ENCODE measurements at regions not wholly inside any gene's neighbourhood (a gene's known extent, or its start where the extent isn't known, plus 50 kb on each side); places are given as distances from the start of the nearest gene placed in this dataset.

DNA sequence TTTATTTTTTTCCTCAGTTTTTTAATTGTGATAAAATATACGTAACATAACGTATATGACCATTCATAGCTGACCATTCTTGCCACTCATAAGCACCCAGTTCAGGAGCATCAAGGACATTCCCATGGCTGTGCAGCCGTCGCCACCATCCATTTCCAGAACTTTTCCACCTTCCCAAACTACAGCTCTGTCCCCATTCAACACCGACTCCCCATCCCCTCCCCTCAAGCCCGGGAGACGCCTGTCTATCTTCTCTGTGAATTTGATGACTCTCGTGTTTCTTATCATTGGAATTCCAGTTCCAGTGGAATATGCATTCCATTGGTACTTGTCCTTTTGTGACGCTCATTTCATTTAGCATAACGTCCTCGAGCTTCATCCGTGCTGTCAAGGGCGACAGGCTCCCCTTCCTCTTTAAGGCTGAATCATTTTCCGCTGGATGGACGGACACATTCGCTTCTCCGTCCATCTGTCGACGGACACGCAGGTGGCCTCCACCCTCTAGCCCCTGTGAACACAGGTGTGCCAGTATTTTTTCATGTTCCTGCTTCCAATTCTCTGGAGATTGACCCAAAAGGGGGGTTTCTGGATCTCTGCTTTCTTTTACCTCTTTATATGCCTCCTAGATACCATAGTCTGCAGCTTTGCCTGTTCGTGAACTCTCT, 88.1 kb downstream of the YTHDF1 start:
- no peak for DNase-seq

DNA sequence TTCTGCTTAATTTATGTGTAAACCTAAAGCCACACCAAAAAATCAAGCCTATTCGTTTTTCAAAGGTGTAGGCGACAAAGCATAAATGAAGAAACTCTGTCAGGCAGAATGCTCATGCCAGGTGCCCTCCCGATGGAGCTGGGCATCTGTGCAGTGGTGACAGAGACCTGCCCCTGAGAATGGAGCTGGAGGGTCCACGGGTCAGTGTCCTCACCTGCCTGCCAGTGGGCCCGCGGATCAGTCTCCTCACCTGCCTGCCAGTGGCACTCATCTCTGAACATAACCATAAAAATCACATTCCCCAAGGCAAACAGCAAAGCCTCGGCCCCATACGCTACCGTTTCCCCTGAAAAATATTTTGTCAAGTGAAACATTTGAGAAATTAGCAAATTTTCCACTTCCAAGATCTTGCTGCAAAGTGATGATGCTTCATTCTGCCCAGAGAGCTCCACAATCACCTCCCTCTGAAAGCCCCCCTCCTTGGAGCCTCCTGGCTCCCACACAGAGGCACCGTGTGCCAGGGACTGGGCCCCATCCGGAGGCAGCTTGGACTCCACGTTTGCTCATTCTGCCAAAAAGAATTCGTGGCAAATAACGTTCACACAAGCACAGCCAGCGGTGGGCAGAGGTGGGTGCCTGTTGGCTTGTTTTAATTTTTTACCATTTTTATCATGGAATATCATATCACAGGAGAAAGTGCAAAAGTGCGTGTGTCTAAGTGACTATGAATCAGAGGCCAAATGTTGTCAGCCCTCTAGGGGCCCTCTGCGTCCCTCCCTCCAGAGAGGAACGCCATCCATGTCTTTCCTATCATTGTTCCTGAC, 88.8 kb downstream of the YTHDF1 start:
- DNase-seq: no peak

DNA sequence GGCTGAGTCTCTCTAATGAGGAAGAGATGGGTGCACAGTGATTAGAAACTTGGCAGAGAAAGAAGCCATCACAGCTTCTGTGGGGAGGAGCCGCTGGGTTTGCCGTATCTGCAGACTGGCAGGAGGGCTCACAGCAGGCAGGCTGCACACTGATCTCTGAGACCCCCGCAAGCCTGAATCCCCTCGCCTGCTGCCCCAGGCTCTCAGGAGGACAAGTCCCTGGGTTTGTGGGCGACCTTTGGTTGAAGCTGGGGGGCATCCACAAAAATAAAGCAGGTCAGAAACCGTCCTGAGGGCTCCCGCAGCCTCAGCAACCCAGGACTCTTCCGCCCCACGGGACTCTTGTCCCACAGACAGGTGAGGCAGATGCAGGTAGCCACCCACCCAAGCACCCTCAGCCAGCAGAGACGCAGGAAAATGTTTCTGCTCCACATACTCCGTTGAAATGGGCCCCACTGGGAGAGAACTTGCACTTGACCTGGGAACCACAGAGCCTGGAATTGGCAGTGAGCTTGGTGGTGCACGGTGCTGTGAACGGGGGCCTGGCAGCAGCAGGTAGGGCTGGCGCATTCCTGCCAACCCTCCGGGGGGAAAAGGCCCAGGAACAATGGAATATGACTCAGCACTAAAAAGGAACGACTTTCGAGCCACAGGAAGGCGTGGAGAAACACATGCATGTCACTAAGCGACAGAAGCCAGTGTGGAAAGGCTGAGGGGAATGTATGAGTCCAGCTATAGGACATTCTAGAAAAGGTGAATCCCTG, 89.9 kb downstream of the YTHDF1 start:
- no peak for DNase-seq

DNA sequence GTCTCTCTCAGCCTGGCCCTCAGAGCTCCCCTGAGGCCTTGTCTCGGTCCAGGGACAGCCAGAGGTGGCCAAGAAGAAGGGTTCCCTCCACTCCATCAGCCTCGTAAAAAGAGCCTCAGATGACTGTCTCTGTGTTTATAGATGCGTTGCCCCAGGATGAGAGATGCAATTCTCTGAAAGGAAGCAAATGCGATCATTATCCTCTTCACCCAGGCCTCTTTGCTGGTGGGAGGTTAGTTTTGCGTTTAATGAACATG, 90.4 kb downstream of the YTHDF1 start:
- no peak for DNase-seq

DNA sequence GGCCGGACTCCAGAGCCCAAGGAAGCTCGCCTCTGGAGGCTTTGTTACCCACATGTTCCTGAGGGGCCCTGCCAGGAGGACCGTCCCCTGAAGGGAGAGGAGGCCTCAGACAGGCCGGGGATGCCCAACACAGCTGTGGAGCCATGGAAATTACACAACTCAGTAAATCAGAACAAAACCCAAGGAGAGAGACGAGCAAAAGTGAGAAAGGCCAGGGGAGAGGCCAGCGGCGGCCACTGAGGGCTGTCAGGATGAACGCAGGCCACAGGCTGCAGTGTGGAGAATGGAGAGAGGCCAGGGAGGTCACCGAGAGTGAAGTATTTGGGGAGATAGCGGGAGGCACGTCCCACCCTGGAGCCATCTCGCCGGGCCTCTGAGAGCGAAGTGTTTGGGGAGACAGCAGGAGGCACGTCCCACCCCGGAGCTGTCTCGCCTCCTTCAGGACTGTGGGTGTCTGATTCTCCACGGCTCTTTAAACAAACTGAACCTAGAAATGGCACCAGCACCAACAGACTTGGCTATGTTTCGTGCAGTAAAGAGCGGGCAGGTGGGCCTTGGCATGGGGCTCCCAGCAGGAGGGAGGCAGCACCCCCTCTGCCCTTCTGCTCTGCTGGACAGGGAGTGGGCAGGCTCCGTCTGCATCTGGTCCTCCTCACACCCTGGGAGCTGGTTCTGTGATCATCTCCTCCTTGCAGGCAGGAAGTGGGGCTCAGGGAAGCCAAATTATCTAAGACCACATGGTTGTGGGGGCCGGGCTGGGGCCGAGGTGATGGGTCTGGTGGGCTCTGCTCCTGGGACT, 91.0 kb downstream of the YTHDF1 start:
- no peak for DNase-seq

DNA sequence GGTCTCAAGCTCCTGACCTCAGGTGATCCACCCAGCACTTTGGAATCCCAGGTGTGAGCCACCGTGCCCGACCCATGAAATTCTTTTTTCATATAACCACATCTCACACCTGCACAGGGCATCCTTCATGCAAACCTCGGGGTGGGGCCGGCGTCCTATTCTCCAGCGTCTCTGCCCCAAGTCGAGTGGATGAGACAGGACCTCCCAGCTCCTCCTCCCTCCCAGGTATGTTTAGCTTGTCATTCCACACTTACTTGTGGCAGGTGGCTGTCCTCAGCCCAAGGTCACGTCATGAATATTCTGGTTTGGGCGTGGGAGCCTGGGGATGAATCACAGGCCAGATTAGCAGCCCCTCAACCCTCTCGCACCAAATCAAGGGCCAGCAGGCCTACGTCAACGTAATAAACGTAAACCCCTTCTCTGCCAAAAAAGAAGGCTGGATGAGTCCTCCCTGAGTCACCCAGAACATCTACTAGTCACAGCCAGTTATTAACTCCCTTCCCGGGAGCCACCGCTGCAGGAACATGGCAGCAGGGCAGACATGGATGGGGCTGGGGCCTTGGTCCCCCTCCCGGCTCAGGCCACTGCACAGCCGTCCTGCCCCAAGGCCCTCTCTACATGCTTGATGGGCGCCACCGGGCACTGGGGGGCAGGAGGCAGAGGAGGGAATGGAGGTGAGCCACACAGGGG, 91.7 kb downstream of the YTHDF1 start:
- no peak for DNase-seq

DNA sequence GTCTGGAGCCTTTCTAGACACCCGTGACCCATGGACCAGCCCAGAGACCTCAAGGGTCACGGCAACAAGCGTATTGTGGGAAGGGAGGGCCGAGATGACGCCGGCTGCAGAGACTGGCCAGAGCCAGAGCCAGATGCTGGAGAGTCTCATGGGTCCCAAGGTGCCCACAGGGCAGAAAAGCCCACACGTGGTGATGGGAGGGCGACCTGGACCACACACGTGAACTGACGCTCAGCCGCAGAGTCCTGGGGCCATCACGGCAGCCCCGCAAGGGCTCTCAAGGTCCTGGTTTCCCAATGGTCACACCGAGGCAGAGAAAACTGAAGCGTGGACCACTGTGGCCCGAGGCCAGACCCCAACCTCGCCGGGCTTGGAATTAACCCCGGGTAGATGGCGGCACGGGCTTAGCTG, 92.6 kb downstream of the YTHDF1 start:
- no peak for DNase-seq

DNA sequence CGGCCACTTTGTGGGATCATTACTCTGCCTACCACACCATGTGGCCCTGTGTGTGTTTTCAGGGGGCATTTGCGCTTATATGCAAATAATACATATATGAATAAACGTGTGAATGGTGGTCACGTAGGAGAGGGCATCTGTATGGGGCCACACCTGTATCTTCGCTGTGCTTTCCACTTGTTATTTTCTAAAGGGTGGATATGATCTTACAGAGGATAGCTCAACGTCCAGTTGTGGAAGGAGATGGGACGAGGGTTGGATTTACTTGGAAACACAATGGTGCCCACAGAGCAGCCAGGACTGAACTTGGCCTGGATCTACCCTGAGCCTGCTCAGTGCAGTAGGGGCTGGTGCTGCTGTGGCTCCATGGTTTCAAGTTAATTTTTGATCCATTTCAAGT, 93.3 kb downstream of the YTHDF1 start:
- DNase-seq: no peak

DNA sequence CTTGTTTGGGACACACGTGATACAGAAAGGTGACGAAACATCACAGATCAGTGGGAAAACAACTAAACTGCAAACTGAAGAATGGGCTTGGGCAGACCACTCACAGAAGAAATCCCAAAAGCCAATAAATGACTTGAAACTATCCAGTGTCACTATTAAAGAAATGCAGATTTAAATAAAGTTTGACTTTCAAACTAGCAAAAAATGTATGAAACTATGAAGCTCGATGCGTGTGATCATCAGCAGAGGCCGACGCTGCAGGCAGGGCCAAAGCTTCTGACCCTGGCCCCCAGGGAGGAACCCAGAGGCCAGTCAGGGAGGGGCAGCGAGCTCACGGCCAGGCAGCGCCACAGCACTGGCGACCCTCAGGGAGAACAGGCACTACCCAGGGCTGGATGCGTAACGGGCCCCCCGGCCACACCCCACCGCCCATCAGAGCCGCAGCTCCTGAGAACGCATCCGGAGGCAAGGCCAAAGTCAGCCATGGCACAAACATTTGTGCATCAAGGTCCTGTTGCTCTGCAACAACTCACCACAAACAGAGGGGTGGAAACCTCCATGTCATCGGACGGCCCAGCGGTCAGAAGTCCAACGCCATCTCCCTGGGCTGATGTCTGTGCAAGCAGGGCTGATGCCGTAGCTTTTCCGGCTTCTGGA, 94.1 kb downstream of the YTHDF1 start:
- DNase-seq: no peak

DNA sequence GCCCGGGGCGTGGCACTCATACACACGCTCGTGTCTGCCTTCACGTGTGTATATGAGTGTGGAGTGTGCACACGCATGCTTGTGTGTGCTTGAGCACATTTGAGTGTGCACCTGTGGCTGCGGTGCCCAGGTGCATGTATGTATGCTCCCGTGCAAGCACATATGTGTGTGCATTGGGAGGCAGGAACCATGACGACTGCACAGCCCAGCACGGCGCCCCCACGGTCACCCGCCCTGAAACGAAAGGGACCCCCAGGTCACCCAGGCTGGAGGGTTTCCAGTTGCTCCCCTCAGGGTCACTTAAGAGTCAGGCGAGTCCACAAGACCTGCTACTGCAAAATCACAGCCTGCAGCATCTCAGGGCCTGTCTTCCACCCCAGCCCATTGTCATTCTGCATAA, 94.7 kb downstream of the YTHDF1 start:
- no peak for DNase-seq

DNA sequence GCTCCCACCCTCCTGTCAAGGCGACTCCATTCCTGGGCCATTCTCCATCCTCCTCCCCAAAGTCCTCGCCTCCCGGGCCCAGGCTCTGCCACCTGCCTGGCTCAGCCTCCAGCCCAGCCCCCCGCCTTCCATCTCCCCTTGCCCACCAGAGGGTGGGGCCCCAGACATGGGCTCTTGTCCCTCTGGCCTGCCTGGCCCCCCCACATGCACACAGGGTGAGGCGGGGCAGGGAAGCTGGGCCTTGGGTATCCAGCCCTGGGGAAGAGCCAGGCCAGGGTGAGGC, 95.2 kb downstream of the YTHDF1 start:
- DNase-seq: no peak

DNA sequence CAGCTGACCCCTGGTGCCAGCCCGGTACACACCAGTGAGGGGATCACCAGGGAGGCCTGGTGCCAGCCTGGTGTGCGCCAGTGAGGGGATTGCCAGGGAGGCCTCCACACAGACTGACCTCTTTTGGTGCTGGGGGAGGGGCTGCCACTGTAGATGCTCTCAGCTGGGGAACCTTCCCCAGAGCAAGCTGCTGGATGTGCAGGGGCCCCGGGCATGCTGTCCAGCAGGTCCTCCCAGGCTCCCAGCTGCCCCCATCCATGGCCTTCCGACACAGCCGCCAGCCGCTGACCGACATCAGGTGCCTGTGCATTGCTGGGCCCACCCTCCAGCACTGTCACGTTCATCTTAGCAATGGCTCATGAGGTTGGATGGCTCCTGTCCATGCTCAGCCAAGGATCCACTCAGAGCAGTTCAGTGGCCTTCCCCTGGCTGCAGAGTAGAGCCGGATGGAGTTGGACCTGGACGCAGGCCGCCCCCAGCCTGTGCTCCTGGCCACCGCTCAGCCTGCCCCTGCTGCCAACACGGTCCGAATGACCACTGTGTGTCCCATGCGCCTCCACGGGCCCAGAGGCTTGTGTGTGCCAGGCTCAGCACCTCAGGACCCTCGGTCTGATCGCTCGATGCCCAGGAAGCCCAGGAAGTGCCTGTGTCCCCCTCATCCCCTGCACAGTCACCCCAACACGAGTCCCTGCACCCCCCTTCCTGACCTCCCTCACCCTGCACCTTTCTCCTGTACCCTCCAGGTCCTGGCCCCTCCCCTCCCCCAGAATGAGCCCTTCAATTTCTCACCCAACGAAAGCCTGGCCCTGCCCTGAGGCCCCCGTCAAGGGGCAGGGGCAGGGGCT, 95.7 kb downstream of the YTHDF1 start:
- DNase-seq: no peak

DNA sequence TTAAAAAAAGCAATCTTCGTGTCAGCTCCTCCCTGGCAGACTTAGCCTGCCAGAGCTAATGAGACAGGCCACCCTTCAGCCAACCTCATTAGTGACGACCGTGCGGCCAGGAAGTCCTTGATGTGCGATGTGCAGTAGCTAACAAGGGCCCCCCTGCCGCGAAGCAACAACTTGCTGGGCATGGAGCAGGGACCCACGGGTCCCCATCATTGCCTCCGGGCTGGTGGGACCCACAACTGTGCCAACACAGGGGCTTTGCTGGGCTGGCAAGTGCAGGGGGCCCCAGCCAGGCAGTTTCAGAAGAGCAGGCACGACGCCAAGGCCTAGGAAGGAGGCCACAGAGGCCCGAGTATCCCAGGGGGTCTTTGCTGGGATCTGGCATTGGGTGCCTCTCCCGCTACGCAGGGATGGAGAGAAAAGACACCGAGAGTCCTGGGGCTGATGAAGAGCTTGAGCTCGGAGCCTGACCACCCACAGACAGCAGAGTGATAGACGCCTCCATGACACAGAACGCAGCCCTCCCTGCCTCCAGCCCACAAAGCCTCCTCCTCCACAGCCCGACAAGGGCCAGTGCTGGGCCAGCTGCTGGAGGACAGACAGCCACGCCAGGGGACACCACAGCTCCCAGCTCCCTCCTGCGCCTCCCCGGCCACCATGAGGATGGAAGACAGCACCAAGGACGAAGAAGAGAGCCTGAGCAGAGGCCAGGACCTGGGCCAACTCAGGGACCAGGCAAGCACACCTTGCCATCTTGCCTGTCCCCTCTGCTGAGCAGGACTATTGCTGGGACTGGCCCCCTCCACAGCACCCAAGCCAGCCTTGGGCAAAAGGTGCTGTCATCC, 96.6 kb downstream of the YTHDF1 start:
- DNase-seq: no peak

DNA sequence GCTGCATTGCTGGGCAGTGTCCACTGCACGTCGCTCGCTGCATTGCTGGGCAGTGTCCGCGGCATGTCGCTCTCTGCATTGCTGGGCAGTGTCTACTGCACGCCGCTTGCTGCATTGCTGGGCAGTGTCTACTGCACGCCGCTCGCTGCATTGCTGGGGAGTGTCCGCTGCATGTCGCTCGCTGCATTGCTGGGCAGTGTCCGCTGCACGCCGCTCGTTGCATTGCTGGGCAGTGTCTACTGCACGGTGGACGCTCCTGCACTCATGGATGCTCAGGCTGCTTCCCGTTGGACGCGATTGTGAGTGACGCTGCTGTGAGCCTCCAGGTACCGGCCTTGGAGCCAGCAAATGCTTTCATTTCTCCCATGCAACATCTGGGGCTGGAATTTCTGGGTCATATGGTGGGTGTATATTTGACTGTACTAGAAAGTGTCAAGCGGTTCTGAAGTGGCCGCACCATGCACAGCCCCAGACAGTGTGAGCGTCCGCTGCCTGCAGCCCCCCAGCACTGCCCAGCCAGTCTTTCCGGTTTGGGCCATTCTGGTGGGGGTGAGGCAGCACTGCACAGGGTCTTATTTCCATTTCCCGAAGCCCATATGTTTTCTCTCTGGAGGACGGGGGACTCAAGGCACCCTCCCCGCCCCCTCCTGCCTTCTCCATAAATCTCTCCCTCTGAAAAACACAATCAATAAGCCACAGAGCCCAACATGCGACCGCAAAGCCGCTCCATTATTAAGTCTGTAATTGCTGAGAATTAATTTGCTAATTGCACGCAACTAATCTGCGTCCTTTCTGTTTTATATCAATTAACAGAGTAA, 97.4 kb downstream of the YTHDF1 start:
- no peak for DNase-seq

DNA sequence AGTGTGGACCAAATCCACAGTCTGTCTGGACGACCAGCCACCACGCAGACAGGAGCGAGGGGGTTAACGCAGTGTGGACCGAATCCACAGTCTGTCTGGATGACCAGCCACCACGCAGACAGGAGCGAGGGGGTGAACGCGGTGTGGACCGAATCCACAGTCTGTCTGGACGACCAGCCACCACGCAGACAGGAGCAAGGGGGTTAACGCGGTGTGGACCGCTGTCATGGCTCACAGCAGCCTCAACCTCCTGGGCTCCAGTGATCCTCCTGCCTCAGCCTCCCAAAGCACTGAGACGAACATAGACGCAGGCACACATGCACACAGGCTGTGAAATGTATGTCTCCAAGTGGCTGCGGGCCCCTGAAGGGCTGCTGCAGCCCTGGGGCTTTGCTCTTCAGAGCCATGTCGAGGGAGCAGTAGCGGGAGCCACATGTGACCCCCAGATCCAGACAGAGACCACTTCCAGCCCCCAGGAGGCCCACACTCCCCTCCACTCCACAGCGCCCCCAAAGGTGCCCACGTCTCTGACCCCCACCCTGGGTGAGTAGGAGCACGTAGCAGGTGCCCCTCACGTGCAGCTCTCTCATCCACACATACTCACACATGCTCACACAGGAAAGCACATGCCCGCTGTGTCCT, 98.1 kb downstream of the YTHDF1 start:
- no peak for DNase-seq

DNA sequence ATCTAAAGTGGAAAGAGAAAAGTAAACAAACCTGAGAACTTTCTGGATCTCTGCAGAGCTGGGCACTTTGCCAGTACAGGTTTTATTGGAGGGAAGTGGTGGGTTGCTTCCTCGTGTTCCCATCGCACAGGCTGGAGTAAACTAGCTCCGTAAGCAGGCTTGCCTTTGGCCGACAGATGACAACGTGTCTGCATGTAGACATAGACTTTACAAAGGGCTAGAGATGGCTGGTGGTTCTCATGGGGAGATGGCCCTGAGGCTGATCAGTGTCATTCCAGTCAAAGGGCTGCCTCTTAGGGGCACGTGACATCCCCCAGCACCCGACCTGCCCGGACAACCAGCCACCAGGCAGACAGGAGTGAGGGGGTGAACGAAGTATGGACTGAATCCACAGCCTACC, 98.8 kb downstream of the YTHDF1 start:
- DNase-seq: no peak

DNA sequence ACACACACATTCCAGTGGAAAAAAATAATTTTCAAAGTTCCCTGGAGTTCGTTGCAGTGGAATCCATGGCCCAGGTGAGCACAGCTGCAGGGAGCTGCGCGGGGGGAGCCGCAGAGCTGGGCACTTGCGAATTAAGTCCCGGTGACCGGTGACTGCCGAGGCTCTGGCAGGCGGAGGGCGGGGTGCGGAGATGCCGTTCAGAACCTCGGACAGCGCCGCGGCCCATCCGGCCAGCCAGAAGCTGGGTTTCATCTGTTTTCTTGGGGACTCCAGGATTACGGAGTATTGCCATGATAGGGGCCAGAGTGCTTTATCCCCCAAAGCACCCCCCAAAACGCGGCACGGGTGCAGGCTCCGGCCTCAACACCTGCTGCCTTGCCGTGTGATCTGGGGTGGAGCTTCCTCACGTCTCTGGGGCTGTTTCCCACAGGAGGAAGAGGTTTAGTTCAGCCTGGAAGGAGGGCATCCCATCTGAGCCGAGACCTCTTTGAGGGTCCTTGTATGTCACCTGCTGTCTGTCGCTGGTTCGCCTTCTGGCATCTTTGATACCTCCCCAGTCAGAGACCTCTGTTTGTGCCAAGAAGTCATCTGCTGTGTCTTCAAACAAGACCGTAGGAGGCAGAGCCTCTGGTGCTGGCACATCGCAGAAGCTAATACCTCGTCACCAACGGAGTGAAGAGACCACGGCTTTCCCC, 99.4 kb downstream of the YTHDF1 start:
- no peak for DNase-seq

DNA sequence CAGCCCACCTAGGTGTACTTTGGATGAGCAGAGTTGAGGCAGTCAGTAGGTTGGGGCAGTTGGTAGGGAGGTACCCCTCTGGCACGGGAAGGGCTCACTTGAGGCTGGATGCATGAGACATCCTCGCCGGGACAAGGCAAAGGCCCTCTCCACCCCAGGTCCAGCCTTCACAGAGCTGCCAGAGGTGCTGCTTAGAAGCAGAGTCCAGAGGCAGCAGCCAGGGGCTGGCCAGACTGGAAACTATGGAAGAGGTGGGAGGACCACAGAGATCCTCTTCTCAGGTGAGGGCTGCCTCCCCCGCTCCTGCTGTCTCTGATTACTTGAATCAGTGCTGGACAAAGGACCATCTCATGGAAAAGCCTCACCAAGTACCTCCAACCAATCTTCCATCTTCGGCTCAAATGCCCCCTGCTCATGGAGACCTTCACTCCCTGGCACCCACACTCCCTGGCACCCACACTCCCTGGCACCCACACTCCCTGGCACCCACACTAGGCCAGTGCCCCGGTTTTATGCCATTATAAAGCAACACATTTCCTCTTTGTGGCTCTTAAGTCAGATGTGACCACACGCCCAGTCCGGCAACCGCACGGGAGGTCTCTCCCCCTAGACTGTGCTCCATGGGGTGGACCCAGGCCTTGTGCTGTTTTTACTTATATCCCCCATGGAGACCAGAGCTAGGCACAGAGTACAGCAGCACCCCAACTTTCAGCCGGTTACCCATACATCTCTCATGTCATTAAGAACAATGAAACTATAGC, 100.1 kb downstream of the YTHDF1 start:
- no peak for DNase-seq

Data from NCI-H2171 (cell line).